ENCODE measurements at regions not wholly inside any gene's neighbourhood (a gene's known extent, or its start where the extent isn't known, plus 50 kb on each side); places are given as distances from the start of the nearest gene placed in this dataset.
"Not testable (repeated sequence)": the region's sequence is repeated elsewhere in the genome, so short reads cannot be mapped to it uniquely, and the experiment has no call there.

GRCh38 chr4:66558651-66559050 is 888.4 kb upstream of the EPHA5 start:
- DNase-seq (ENCODE audit: low read depth in 2 of 2) = no peak

GRCh38 chr4:66556651-66557278 is 886.5 kb upstream of the EPHA5 start:
- no peak for DNase-seq (ENCODE audit: low read depth in 2 of 2)

- no peak for DNase-seq (ENCODE audit: low read depth in 2 of 2)
Observed at GRCh38 chr4:66555301-66555700, 885.0 kb upstream of the EPHA5 start.

GRCh38 chr4:66554826-66555225 is 884.5 kb upstream of the EPHA5 start:
- DNase-seq (ENCODE audit: low read depth in 2 of 2) = no peak

- DNase-seq (ENCODE audit: low read depth in 2 of 2) = not testable (repeated sequence)
Observed at GRCh38 chr4:66545301-66545700, 875.0 kb upstream of the EPHA5 start.

- no peak for DNase-seq (ENCODE audit: low read depth in 2 of 2)
Observed at GRCh38 chr4:66544281-66544680, 874.0 kb upstream of the EPHA5 start.

- DNase-seq (ENCODE audit: low read depth in 2 of 2) = no peak
Observed at GRCh38 chr4:66539745-66540144, 869.5 kb upstream of the EPHA5 start.

- DNase-seq (ENCODE audit: low read depth in 2 of 2) = no peak
Observed at GRCh38 chr4:66524781-66525180, 854.5 kb upstream of the EPHA5 start.

GRCh38 chr4:66522244-66522643 is 852.0 kb upstream of the EPHA5 start:
- DNase-seq (ENCODE audit: low read depth in 2 of 2) = no peak

GRCh38 chr4:66516940-66517339 is 846.7 kb upstream of the EPHA5 start:
- no peak for DNase-seq (ENCODE audit: low read depth in 2 of 2)

GRCh38 chr4:66506985-66507384 is 836.7 kb upstream of the EPHA5 start:
- no peak for DNase-seq (ENCODE audit: low read depth in 2 of 2)

- DNase-seq (ENCODE audit: low read depth in 2 of 2) = no peak
Observed at GRCh38 chr4:66501997-66502396, 831.7 kb upstream of the EPHA5 start.

- no peak for DNase-seq (ENCODE audit: low read depth in 2 of 2)
Observed at GRCh38 chr4:66490729-66491128, 820.4 kb upstream of the EPHA5 start.

- DNase-seq (ENCODE audit: low read depth in 2 of 2) = no peak
Observed at GRCh38 chr4:66489783-66490452, 819.6 kb upstream of the EPHA5 start.

- no peak for DNase-seq (ENCODE audit: low read depth in 2 of 2)
Observed at GRCh38 chr4:66489370-66489769, 819.1 kb upstream of the EPHA5 start.

GRCh38 chr4:66486068-66486467 is 815.8 kb upstream of the EPHA5 start:
- DNase-seq (ENCODE audit: low read depth in 2 of 2) = no peak

- no peak for DNase-seq (ENCODE audit: low read depth in 2 of 2)
Observed at GRCh38 chr4:66482186-66482585, 811.9 kb upstream of the EPHA5 start.

- no peak for DNase-seq (ENCODE audit: low read depth in 2 of 2)
Observed at GRCh38 chr4:66475596-66475995, 805.3 kb upstream of the EPHA5 start.

GRCh38 chr4:66465111-66465510 is 794.8 kb upstream of the EPHA5 start:
- no peak for DNase-seq (ENCODE audit: low read depth in 2 of 2)

- DNase-seq (ENCODE audit: low read depth in 2 of 2) = not testable (repeated sequence)
Observed at GRCh38 chr4:66462890-66463289, 792.6 kb upstream of the EPHA5 start.

- no peak for DNase-seq (ENCODE audit: low read depth in 2 of 2)
Observed at GRCh38 chr4:66451741-66452140, 781.5 kb upstream of the EPHA5 start.

- DNase-seq (ENCODE audit: low read depth in 2 of 2) = no peak
Observed at GRCh38 chr4:66443008-66443407, 772.7 kb upstream of the EPHA5 start.

- no peak for DNase-seq (ENCODE audit: low read depth in 2 of 2)
Observed at GRCh38 chr4:66439508-66439907, 769.2 kb upstream of the EPHA5 start.

GRCh38 chr4:66433706-66434105 is 763.4 kb upstream of the EPHA5 start:
- no peak for DNase-seq (ENCODE audit: low read depth in 2 of 2)

Measured in stimulated activated CD8-positive, alpha-beta memory T cell treated with anti-CD3 and anti-CD28 coated beads, Interleukin-2, amount 100 ng/mL, for 1 hour (primary cell).